HFFc6 (cell line): ENCODE measurements at regions not wholly inside any gene's neighbourhood (a gene's known extent, or its start where the extent isn't known, plus 50 kb on each side); places are given as distances from the start of the nearest gene placed in this dataset.

Experiments
- DNase-seq: peaks from one replicate; pipeline ENCODE4 v3.0.0-alpha.2; 2018
- H3K27ac Mint-ChIP-seq: 2 replicates; pipeline ENCODE4 v1.8.0; 2020; ENCODE audit warnings: mild to moderate bottlenecking, mixed read lengths
- H3K27me3 Mint-ChIP-seq: 2 replicates; pipeline ENCODE4 v1.8.0; 2021; ENCODE audit warnings: mild to moderate bottlenecking, moderate library complexity, mixed read lengths; ENCODE audit not compliant: insufficient read depth
- H3K36me3 Mint-ChIP-seq: 2 replicates; pipeline ENCODE4 v1.8.0; 2021; ENCODE audit warnings: low read depth, mixed read lengths
- H3K4me1 Mint-ChIP-seq: 2 replicates; pipeline ENCODE4 v1.8.0; 2020; ENCODE audit warnings: low read depth, mixed read lengths
- H3K4me3 Mint-ChIP-seq: 2 replicates; pipeline ENCODE4 v1.8.0; 2020; ENCODE audit warnings: mild to moderate bottlenecking, moderate library complexity, mixed read lengths
- H3K9me3 Mint-ChIP-seq: 2 replicates; pipeline ENCODE4 v1.8.0; 2020; ENCODE audit warnings: mild to moderate bottlenecking, mixed read lengths
- CTCF ChIP-seq: fragments of 200-600 bp; sonication (generic); IDR thresholded peaks from 2 replicates; pipeline ENCODE4 v1.5.0; 2021; ENCODE audit warnings: antibody characterized with exemption, mild to moderate bottlenecking

- H3K27ac Mint-ChIP-seq: no peak overlapping the region
- H3K4me3 Mint-ChIP-seq: no peak overlapping the region
- H3K27me3 Mint-ChIP-seq: peaks cover 61% of the 10 kb centered on the region
- DNase-seq: no peak
- no peak for TF ChIP-seq CTCF
- H3K4me1 Mint-ChIP-seq: no peaks in the 10 kb centered on the region
- H3K36me3 Mint-ChIP-seq: no peaks in the 10 kb centered on the region
- no peaks in the 10 kb centered on the region for H3K9me3 Mint-ChIP-seq
Measured at GRCh38 chr18:22040533-22040932, 128.9 kb upstream of the GATA6 start.

GRCh38 chr18:22043837-22044236 is 125.6 kb upstream of the GATA6 start:
- Mint-ChIP-seq H3K4me3 (no peak overlapping the region), H3K9me3 (no peaks in the 10 kb centered on the region), H3K27me3 (peaks cover 72% of the 10 kb centered on the region), H3K36me3 (no peaks in the 10 kb centered on the region), H3K27ac (no peak overlapping the region), H3K4me1 (no peaks in the 10 kb centered on the region)
- no peak for TF ChIP-seq CTCF
- DNase-seq: no peak

GRCh38 chr18:22044474-22045220 is 124.7 kb upstream of the GATA6 start:
- no peak for TF ChIP-seq CTCF
- H3K27ac Mint-ChIP-seq: no peak overlapping the region
- H3K9me3 Mint-ChIP-seq: no peaks in the 10 kb centered on the region
- DNase-seq: no peak
- no peaks in the 10 kb centered on the region for H3K36me3 Mint-ChIP-seq
- H3K4me3 Mint-ChIP-seq: no peak overlapping the region
- peaks cover 70% of the 10 kb centered on the region for H3K27me3 Mint-ChIP-seq
- no peaks in the 10 kb centered on the region for H3K4me1 Mint-ChIP-seq

- no peaks in the 10 kb centered on the region for H3K36me3 Mint-ChIP-seq
- H3K27ac Mint-ChIP-seq: no peak overlapping the region
- no peak for DNase-seq
- peaks cover 73% of the 10 kb centered on the region for H3K27me3 Mint-ChIP-seq
- no peak for TF ChIP-seq CTCF
- H3K4me1 Mint-ChIP-seq: no peaks in the 10 kb centered on the region
- H3K4me3 Mint-ChIP-seq: no peak overlapping the region
- H3K9me3 Mint-ChIP-seq: no peaks in the 10 kb centered on the region
Measured at GRCh38 chr18:22045221-22045918, 124.0 kb upstream of the GATA6 start.

GRCh38 chr18:22046473-22046872 is 122.9 kb upstream of the GATA6 start:
- H3K9me3 Mint-ChIP-seq: no peaks in the 10 kb centered on the region
- TF ChIP-seq CTCF: no peak
- DNase-seq: no peak
- H3K4me1 Mint-ChIP-seq: no peaks in the 10 kb centered on the region
- no peaks in the 10 kb centered on the region for H3K36me3 Mint-ChIP-seq
- H3K4me3 Mint-ChIP-seq: no peak overlapping the region
- H3K27me3 Mint-ChIP-seq: peaks cover 69% of the 10 kb centered on the region
- H3K27ac Mint-ChIP-seq: no peak overlapping the region
